EH (cell line): ENCODE measurements at regions not wholly inside any gene's neighbourhood (a gene's known extent, or its start where the extent isn't known, plus 50 kb on each side); places are given as distances from the start of the nearest gene placed in this dataset.
"Not testable (repeated sequence)": the region's sequence is repeated elsewhere in the genome, so short reads cannot be mapped to it uniquely, and the experiment has no call there.

ENCODE experiments used
- DNase-seq: peaks from one replicate; pipeline ENCODE4 v3.0.0-alpha.2; 2015; ENCODE audit warnings: low read depth

- no peak for DNase-seq
Observed at GRCh38 chr6:6869094-6869493, 238.7 kb upstream of the RREB1 start.

GRCh38 chr6:6870921-6871320 is 236.8 kb upstream of the RREB1 start:
- DNase-seq, result no peak

- DNase-seq, result no peak
Observed at GRCh38 chr6:6872459-6873344, 235.1 kb upstream of the RREB1 start.

GRCh38 chr6:6873778-6874177 is 234.0 kb upstream of the RREB1 start:
- no peak for DNase-seq

GRCh38 chr6:6875818-6876470 is 231.8 kb upstream of the RREB1 start:
- peak; percentile 93 for DNase-seq

GRCh38 chr6:6877792-6878191 is 230.0 kb upstream of the RREB1 start:
- not testable (repeated sequence) for DNase-seq

- peak; percentile 31 for DNase-seq
Observed at GRCh38 chr6:6878887-6879585, 228.7 kb upstream of the RREB1 start.

GRCh38 chr6:6879586-6879974 is 228.2 kb upstream of the RREB1 start:
- peak; percentile 42 for DNase-seq

GRCh38 chr6:6880745-6881437 is 226.9 kb upstream of the RREB1 start:
- no peak for DNase-seq

GRCh38 chr6:6881438-6882225 is 226.1 kb upstream of the RREB1 start:
- DNase-seq, result no peak

GRCh38 chr6:6882592-6882991 is 225.2 kb upstream of the RREB1 start:
- DNase-seq, result no peak

GRCh38 chr6:6883011-6883410 is 224.8 kb upstream of the RREB1 start:
- no peak for DNase-seq

GRCh38 chr6:6884193-6884627 is 223.6 kb upstream of the RREB1 start:
- peak; percentile 39 for DNase-seq

- DNase-seq, result no peak
Observed at GRCh38 chr6:6884916-6885315, 222.8 kb upstream of the RREB1 start.

GRCh38 chr6:6885521-6886170 is 222.1 kb upstream of the RREB1 start:
- no peak for DNase-seq

GRCh38 chr6:6886171-6886885 is 221.4 kb upstream of the RREB1 start:
- DNase-seq, result no peak

- no peak for DNase-seq
Observed at GRCh38 chr6:6886886-6887285, 220.9 kb upstream of the RREB1 start.

- no peak for DNase-seq
Observed at GRCh38 chr6:6889601-6890000, 218.2 kb upstream of the RREB1 start.

- peak; percentile 28 for DNase-seq
Observed at GRCh38 chr6:6890400-6890858, 217.3 kb upstream of the RREB1 start.

GRCh38 chr6:6891125-6891721 is 216.5 kb upstream of the RREB1 start:
- DNase-seq, result no peak
